ENCODE measurements at regions not wholly inside any gene's neighbourhood (a gene's known extent, or its start where the extent isn't known, plus 50 kb on each side); places are given as distances from the start of the nearest gene placed in this dataset.
"Not testable (repeated sequence)": the region's sequence is repeated elsewhere in the genome, so short reads cannot be mapped to it uniquely, and the experiment has no call there.

GRCh38 chr11:103585401-103585800 is 451.0 kb upstream of the DDI1 start:
- no peak for DNase-seq (ENCODE audit: low read depth)

GRCh38 chr11:103585911-103586310 is 450.5 kb upstream of the DDI1 start:
- DNase-seq (ENCODE audit: low read depth): no peak

GRCh38 chr11:103586756-103587155 is 449.7 kb upstream of the DDI1 start:
- no peak for DNase-seq (ENCODE audit: low read depth)

GRCh38 chr11:103587901-103588788 is 448.3 kb upstream of the DDI1 start:
- no peak for DNase-seq (ENCODE audit: low read depth)

GRCh38 chr11:103591554-103591953 is 444.9 kb upstream of the DDI1 start:
- DNase-seq (ENCODE audit: low read depth): no peak

GRCh38 chr11:103594283-103594682 is 442.2 kb upstream of the DDI1 start:
- no peak for DNase-seq (ENCODE audit: low read depth)

- no peak for DNase-seq (ENCODE audit: low read depth)
Observed at GRCh38 chr11:103596315-103596714, 440.1 kb upstream of the DDI1 start.

- DNase-seq (ENCODE audit: low read depth): no peak
Observed at GRCh38 chr11:103601225-103601846, 435.1 kb upstream of the DDI1 start.

GRCh38 chr11:103602840-103603239 is 433.6 kb upstream of the DDI1 start:
- no peak for DNase-seq (ENCODE audit: low read depth)

GRCh38 chr11:103604310-103604709 is 432.1 kb upstream of the DDI1 start:
- DNase-seq (ENCODE audit: low read depth): no peak

GRCh38 chr11:103608566-103608965 is 427.9 kb upstream of the DDI1 start:
- no peak for DNase-seq (ENCODE audit: low read depth)

GRCh38 chr11:103609117-103610066 is 427.0 kb upstream of the DDI1 start:
- DNase-seq (ENCODE audit: low read depth): no peak

- no peak for DNase-seq (ENCODE audit: low read depth)
Observed at GRCh38 chr11:103610435-103610834, 426.0 kb upstream of the DDI1 start.

- not testable (repeated sequence) for DNase-seq (ENCODE audit: low read depth)
Observed at GRCh38 chr11:103611526-103612260, 424.7 kb upstream of the DDI1 start.

- not testable (repeated sequence) for DNase-seq (ENCODE audit: low read depth)
Observed at GRCh38 chr11:103612451-103612850, 424.0 kb upstream of the DDI1 start.

- not testable (repeated sequence) for DNase-seq (ENCODE audit: low read depth)
Observed at GRCh38 chr11:103616586-103616985, 419.9 kb upstream of the DDI1 start.

GRCh38 chr11:103618528-103618927 is 417.9 kb upstream of the DDI1 start:
- no peak for DNase-seq (ENCODE audit: low read depth)

- DNase-seq (ENCODE audit: low read depth): no peak
Observed at GRCh38 chr11:103619480-103619879, 417.0 kb upstream of the DDI1 start.

GRCh38 chr11:103619938-103620337 is 416.5 kb upstream of the DDI1 start:
- no peak for DNase-seq (ENCODE audit: low read depth)

GRCh38 chr11:103622296-103622695 is 414.1 kb upstream of the DDI1 start:
- DNase-seq (ENCODE audit: low read depth): no peak

- DNase-seq (ENCODE audit: low read depth): no peak
Observed at GRCh38 chr11:103623933-103624332, 412.5 kb upstream of the DDI1 start.

Data from activated T-helper 1 cell treated with Interleukin-2 at 50 U/mL for 16 hours (primary cell).